HUES64 (cell line): ENCODE measurements at regions not wholly inside any gene's neighbourhood (a gene's known extent, or its start where the extent isn't known, plus 50 kb on each side); places are given as distances from the start of the nearest gene placed in this dataset.

Experiments used
- H3K27ac ChIP-seq: 2 replicates; pipeline ENCODE4 v1.7.0; 2013; ENCODE audit warnings: low read depth, low read length, inconsistent platforms
- H3K27me3 ChIP-seq: 2 replicates; pipeline ENCODE4 v1.6.1; 2013; ENCODE audit warnings: mild to moderate bottlenecking, low read length; ENCODE audit not compliant: insufficient read depth
- H3K36me3 ChIP-seq: 2 replicates; pipeline ENCODE4 v1.6.1; 2013; ENCODE audit warnings: mild to moderate bottlenecking, low read length; ENCODE audit not compliant: insufficient read depth
- H3K4me1 ChIP-seq: 2 replicates; pipeline ENCODE4 v1.6.1; 2013; ENCODE audit warnings: mild to moderate bottlenecking, low read length, moderate library complexity; ENCODE audit not compliant: insufficient read depth
- H3K4me3 ChIP-seq: 2 replicates; pipeline ENCODE4 v1.5.1; 2013; ENCODE audit warnings: mild to moderate bottlenecking, low read length, moderate library complexity
- H3K9ac ChIP-seq: 2 replicates; pipeline ENCODE4 v1.6.1; 2013; ENCODE audit warnings: mild to moderate bottlenecking, low read depth, low read length
- H3K9me3 ChIP-seq: 2 replicates; pipeline ENCODE4 v1.6.1; 2013; ENCODE audit warnings: low read depth, low read length; ENCODE audit not compliant: insufficient read depth
- WGBS: fragments of 150-250, 120-280 bp; methylation state at CpG from one replicate; pipeline ENCODE4 v1.1.7; 2013; ENCODE audit warnings: missing lambda C conversion rate; 5-methylcytosine and 5-hydroxymethylcytosine counted together

DNA sequence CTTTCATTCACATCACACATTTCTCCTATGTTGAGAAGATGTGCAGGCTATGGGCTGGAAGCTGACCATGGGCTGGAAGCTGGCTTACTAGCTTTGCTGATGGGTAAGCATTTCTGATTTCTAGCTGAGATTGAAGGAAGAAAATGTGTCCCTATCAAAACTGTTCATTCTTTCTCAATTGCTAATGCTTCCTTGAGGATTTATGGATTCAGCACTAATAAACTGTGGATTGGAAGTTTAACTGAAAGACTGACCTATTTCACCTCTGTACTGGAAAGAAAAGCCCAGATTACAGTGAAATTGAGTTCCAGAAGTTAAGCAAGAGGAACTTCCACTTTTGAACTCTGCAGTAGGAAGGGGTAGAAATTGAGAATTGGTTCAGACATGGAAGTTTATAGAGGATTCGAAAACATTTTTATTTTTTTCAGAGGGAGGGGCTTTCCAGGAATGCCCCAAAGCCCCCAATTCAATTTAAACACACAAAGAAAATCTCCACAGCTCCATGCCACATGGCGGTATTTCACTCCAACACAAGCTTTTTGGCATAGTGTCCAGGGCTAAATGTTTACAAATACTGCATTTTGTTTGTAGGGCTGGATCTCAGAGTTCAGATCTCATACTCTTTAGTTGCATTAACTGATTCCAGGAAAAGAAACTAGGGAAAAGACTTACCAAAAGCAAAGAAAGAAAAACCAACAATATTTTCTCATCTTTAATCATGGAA lies 61.2 kb upstream of the ARGLU1 start:
- Histone ChIP-seq H3K4me3 (no peak overlapping the region), H3K9me3 (no peaks in the 10 kb centered on the region), H3K27me3 (no peaks in the 10 kb centered on the region), H3K4me1 (no peaks in the 10 kb centered on the region), H3K36me3 (no peaks in the 10 kb centered on the region), H3K9ac (no peak overlapping the region), H3K27ac (no peak overlapping the region)
- 89% methylated on average over 1 of the region's 2 CpGs for WGBS

GRCh38 chr13:106626473-106626872 lies 58.5 kb upstream of the ARGLU1 start:
- Histone ChIP-seq H3K9me3 (no peaks in the 10 kb centered on the region), H3K27me3 (no peaks in the 10 kb centered on the region), H3K27ac (no peak overlapping the region)

DNA sequence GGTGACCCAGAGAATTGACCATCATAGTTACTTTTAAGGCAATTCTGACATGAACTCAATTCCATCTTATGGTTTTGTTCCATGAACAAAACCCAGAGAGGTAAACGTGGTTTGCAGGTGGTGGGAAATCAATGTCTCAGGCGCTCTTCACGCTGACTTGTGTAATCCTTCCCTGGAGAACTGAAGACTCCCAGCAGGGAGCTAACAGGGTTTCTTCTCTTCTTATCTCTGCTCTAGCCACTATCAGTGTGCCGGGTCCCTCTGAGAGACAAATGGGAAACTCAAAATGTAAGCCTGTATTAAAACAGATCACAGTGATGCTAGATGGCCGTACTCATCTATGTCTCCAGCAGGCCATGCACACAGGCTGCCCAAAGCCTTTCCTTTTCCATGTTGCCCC lies 57.6 kb upstream of the ARGLU1 start:
- no peak overlapping the region for H3K9ac ChIP-seq
- H3K36me3 ChIP-seq = no peaks in the 10 kb centered on the region
- H3K9me3 ChIP-seq = no peaks in the 10 kb centered on the region
- WGBS = 89% methylated on average over 5 of the region's 5 CpGs
- H3K4me3 ChIP-seq = no peak overlapping the region
- H3K4me1 ChIP-seq = no peaks in the 10 kb centered on the region
- H3K27ac ChIP-seq = no peak overlapping the region
- no peaks in the 10 kb centered on the region for H3K27me3 ChIP-seq

More at GRCh38 chr13:106626473-106626872, 58.5 kb upstream of the ARGLU1 start:
- no peak overlapping the region for H3K9ac ChIP-seq
- no peak overlapping the region for H3K4me3 ChIP-seq
- no peaks in the 10 kb centered on the region for H3K36me3 ChIP-seq
- no peaks in the 10 kb centered on the region for H3K4me1 ChIP-seq

GRCh38 chr13:106623799-106624460 lies 56.0 kb upstream of the ARGLU1 start:
- Histone ChIP-seq H3K36me3 (no peaks in the 10 kb centered on the region), H3K4me3 (no peak overlapping the region), H3K27ac (no peak overlapping the region), H3K9me3 (no peaks in the 10 kb centered on the region), H3K9ac (no peak overlapping the region), H3K27me3 (no peaks in the 10 kb centered on the region), H3K4me1 (no peaks in the 10 kb centered on the region; the same call in 1 of the 2 replicates)
- 91% methylated on average over 7 of the region's 7 CpGs for WGBS

DNA sequence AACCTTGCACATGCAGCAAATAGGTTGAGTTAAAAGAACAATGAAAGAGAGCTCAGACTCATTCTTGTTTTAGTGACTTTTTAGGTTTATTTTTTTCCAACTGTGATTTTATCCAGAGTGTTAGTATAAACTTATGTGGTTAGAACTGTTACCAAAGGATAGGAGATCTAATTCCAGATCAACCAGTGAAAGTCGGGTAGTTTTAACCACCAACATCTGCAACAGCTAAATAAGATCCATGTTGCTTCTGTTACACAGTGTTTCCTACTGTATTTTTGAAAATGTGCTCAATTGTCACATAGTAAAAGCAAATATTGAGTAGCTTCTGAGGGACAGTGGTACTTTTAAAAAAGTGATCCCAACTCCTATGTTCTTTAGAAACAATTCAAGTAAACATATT lies 53.9 kb upstream of the ARGLU1 start:
- H3K27me3 ChIP-seq = peaks cover 3% of the 10 kb centered on the region; the same call in 1 of the 2 replicates
- H3K36me3 ChIP-seq = no peaks in the 10 kb centered on the region
- no CpG with 5 or more reads among the region's 1 CpG for WGBS

GRCh38 chr13:106619688-106620555 lies 52.0 kb upstream of the ARGLU1 start:
- H3K36me3 ChIP-seq = no peaks in the 10 kb centered on the region
- peaks cover 6% of the 10 kb centered on the region for H3K4me1 ChIP-seq
- H3K4me3 ChIP-seq = no peak overlapping the region
- WGBS = 53% methylated on average over 7 of the region's 10 CpGs
- H3K9me3 ChIP-seq = no peaks in the 10 kb centered on the region
- no peak overlapping the region for H3K27ac ChIP-seq
- H3K27me3 ChIP-seq = peaks cover 3% of the 10 kb centered on the region; the same call in 1 of the 2 replicates
- H3K9ac ChIP-seq = no peak overlapping the region

More for the DNA sequence above, 53.9 kb upstream of the ARGLU1 start:
- Histone ChIP-seq H3K4me3 (no peak overlapping the region), H3K9me3 (no peaks in the 10 kb centered on the region), H3K9ac (no peak overlapping the region), H3K27ac (no peak overlapping the region), H3K4me1 (peaks cover 6% of the 10 kb centered on the region)
